PFSK-1 (cell line): ENCODE measurements at regions not wholly inside any gene's neighbourhood (a gene's known extent, or its start where the extent isn't known, plus 50 kb on each side); places are given as distances from the start of the nearest gene placed in this dataset.

ENCODE experiments used
- FOXP2 ChIP-seq: optimal IDR thresholded peaks from 2 replicates; pipeline ENCODE3; 2011; ENCODE audit warnings: borderline replicate concordance, control low read depth, inconsistent platforms; ENCODE audit not compliant: insufficient read depth; ENCODE audit errors: extremely low read length, extremely low read depth
- POLR2AphosphoS5 ChIP-seq: IDR thresholded peaks from 2 replicates; pipeline ENCODE4 v1.6.1; 2012; ENCODE audit warnings: low read depth, mild to moderate bottlenecking, control low read depth, low read length, moderate library complexity
- REST ChIP-seq, 2 experiments: IDR thresholded peaks; 2 replicates each; pipeline versions ENCODE4 v1.6.1 to v1.8.0; 2011 to 2012; ENCODE audit warnings: low read depth in 2 of 2, low read length in 2 of 2, control low read depth in 1 of 2, inconsistent platforms in 1 of 2, mild to moderate bottlenecking in 1 of 2, moderate library complexity in 1 of 2; ENCODE audit not compliant: insufficient read depth in 1 of 2
- SIN3A ChIP-seq: IDR thresholded peaks from 2 replicates; pipeline ENCODE4 v1.6.1; 2012; ENCODE audit warnings: mild to moderate bottlenecking, low read length, moderate library complexity, borderline replicate concordance; ENCODE audit not compliant: insufficient read depth
- TAF1 ChIP-seq: IDR thresholded peaks from 2 replicates; pipeline ENCODE4 v1.6.1; 2012; ENCODE audit warnings: low read length, control low read depth, borderline replicate concordance; ENCODE audit not compliant: insufficient read depth

GRCh38 chr11:134757633-134758032, 345.6 kb upstream of the B3GAT1 start:
- TF ChIP-seq POLR2AphosphoS5 (no peak), SIN3A (no peak), REST (IDR thresholded peaks at IDR 0.05; ENCODE audit: insufficient read depth in 1 of 2, low read depth in 2 of 2, low read length in 2 of 2) (no peak), TAF1 (no peak), FOXP2 (no peak)
